ENCODE measurements at regions not wholly inside any gene's neighbourhood (a gene's known extent, or its start where the extent isn't known, plus 50 kb on each side); places are given as distances from the start of the nearest gene placed in this dataset.
"Not testable (repeated sequence)": the region's sequence is repeated elsewhere in the genome, so short reads cannot be mapped to it uniquely, and the experiment has no call there.

GRCh38 chr14:98217530-98217929 is 1054.5 kb downstream of the BCL11B start:
- H3K27ac ChIP-seq: no peak overlapping the region
- TF ChIP-seq CTCF (conservative IDR thresholded peaks at IDR 0.05): no peak

- TF ChIP-seq CTCF (conservative IDR thresholded peaks at IDR 0.05): no peak
Observed at GRCh38 chr14:98218218-98218617, 1053.8 kb downstream of the BCL11B start.

GRCh38 chr14:98219638-98220037 is 1052.4 kb downstream of the BCL11B start:
- no peak for TF ChIP-seq CTCF (conservative IDR thresholded peaks at IDR 0.05)
- no peak overlapping the region for H3K27ac ChIP-seq

More at GRCh38 chr14:98218218-98218617, 1053.8 kb downstream of the BCL11B start:
- no peak overlapping the region for H3K27ac ChIP-seq

- no peak for TF ChIP-seq CTCF (conservative IDR thresholded peaks at IDR 0.05)
- no peak overlapping the region for H3K27ac ChIP-seq
Observed at GRCh38 chr14:98223106-98223505, 1048.9 kb downstream of the BCL11B start.

GRCh38 chr14:98223710-98224109 is 1048.3 kb downstream of the BCL11B start:
- H3K27ac ChIP-seq: not testable (repeated sequence)

GRCh38 chr14:98226411-98226810 is 1045.6 kb downstream of the BCL11B start:
- H3K27ac ChIP-seq: no peak overlapping the region
- TF ChIP-seq CTCF (conservative IDR thresholded peaks at IDR 0.05): no peak

- TF ChIP-seq CTCF (conservative IDR thresholded peaks at IDR 0.05): no peak
- H3K27ac ChIP-seq: no peak overlapping the region
Observed at GRCh38 chr14:98227000-98227726, 1044.8 kb downstream of the BCL11B start.

GRCh38 chr14:98227727-98228111 is 1044.3 kb downstream of the BCL11B start:
- TF ChIP-seq CTCF (conservative IDR thresholded peaks at IDR 0.05): no peak
- no peak overlapping the region for H3K27ac ChIP-seq
